HG03457 (cell line): ENCODE measurements at regions not wholly inside any gene's neighbourhood (a gene's known extent, or its start where the extent isn't known, plus 50 kb on each side); places are given as distances from the start of the nearest gene placed in this dataset.
"Not testable (repeated sequence)": the region's sequence is repeated elsewhere in the genome, so short reads cannot be mapped to it uniquely, and the experiment has no call there.

Experiments used
- ATAC-seq: cut with Tn5 transposase; IDR thresholded peaks from one replicate; pipeline ENCODE4 v1.9.1; 2021; ENCODE audit warnings: moderate number of reproducible peaks; ENCODE audit not compliant: unreplicated experiment

DNA sequence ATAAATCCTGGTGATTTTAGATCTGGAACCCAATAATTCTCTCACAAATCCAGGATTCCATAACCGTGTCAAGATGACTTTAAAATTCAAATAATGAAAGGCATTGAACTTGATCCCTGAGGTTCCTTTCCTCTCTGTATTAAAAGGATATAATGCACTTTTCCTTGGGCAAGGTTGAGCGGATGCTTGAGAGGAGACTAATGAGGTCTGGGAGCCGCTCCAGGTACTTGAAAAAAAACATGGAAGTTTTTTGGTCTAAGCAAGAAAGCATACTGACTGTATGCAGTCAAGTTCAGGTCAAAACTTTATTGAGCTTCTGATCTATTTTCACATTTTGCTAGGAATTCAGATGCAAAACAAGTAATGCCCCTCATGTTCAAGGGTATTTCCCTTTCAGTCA lies 318.5 kb downstream of the RAD51AP2 start:
- ATAC-seq: no peak

DNA sequence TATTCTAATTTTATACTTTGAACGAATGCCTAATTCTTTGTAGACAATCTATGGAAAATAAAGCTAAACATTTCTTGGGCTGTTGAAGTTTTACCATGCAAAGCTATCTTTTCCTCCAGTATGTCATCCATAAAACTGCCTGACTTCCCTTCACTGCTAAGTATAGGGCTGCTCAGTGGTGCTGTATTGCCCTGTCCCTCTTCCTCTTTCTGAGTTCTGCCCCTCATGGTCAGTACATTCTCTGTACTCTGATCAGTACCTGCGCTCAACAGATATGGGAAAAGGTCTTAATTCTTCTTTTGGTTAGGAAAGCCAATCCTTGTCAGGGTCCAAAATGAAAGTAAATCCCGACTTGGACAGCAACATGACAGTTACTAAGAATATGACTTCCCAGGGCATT lies 321.9 kb downstream of the RAD51AP2 start:
- no peak for ATAC-seq

DNA sequence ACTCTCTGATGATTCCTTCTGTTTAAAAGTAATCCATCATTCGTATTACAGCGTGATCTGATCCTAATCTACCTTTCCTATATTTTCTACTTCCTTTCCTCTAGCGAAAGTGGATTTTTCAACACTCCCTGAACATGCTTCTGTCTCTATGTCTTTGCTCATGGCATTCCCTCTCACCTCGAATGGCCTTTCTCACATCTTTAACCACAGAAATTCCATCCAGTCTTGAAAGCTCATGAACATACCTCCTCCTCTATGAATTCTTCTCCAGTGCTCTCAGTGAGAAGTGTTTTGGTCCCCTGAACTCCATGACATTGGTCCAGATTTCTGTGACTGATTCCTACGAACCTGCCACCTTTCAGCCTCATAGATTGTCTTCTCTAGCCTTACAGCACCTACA lies 323.2 kb downstream of the RAD51AP2 start:
- no peak for ATAC-seq

DNA sequence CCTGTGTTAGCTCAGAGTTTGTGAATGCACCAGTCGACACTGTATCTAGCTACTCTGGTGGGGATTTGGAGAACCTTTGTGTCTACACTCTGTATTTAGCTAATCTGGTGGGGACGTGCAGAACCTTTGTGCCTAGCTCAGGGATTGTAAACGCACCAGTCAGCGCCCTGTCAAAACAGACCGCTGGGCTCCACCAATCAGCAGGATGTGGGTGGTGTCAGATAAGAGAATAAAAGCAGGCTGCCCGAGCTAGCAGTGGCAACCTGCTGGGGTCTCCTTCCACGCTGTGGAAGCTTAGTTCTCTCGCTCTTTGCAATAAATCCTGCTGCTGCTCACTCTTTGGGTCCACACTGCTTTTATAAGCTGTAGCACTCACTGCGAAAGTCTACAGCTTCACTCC lies 324.2 kb downstream of the RAD51AP2 start:
- ATAC-seq: no peak

DNA sequence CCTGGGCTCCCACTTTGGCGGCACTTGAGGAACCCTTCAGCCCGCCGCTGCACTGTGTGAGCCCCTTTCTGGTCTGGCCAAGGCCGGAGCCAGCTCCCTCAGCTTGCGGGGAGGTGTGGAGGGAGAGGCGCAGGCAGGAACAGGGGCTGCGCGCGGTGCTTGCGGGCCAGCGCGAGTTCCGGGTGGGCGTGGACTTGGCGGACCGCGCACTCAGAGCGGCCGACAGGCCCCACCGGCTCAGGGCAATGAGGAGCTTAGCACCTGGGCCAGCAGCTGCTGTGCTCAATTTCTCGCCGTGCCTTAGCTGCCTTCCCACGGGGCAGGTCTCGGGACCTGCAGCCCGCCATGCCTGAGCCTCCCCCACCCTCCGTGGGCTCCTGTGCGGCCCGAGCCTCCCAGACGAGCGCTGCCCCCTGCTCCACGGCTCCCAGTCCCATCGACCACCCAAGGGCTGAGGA lies 324.8 kb downstream of the RAD51AP2 start:
- not testable (repeated sequence) for ATAC-seq

DNA sequence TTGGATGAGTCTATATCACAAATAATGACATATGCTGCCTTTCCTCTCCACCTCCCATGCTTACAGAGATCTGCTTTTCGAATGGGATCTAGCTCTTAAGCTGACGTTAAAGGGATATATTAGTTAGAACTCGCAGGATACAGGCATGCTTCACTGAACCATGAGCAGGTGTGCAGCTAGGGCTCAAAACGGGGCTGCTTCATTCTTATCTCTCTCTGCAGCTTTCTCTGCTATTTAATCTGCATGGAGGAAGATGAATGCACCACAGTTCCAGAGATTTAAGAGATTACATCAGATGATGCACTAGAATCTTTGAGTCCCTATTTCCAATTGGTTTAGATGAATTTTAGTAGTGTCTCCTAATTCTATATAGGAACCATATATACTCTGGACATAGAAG lies 327.0 kb downstream of the RAD51AP2 start:
- ATAC-seq: no peak

DNA sequence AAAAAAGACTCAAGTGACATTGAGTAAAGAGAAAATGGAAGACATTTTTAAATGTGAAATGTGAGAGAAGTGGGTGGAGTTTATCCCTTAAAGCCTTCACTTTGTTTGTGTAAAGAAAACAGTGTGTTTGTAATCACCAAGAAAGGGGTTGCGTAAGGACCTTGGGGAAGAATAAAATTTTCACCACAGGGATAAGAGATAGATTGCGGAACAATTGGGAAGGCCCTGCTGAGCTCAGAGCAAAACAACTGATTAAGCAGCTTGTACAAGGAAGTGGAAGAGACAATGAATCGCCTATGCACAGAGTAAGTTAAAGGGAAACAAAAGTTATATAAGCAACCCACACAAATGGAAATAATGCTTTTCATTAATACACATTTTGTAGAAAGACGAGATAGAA lies 327.7 kb downstream of the RAD51AP2 start:
- no peak for ATAC-seq

DNA sequence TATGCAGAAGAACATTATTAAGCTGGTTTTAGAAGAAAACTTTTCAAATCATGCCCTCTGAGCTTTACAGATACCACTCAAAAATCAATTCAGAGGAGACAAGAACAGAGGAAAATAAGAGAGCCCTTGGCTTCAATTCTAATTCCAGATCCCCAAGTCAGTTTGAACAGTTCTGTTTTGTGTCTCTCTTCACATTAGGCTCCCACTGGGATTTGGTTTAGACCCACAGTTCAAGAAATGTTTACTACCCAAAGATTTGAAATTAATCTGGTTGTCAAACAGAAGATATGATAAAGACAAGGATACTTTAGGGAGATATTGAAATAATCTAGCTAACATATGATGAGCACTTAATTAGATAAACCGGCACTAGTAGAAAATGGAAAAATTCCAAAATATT lies 329.5 kb downstream of the RAD51AP2 start:
- no peak for ATAC-seq

DNA sequence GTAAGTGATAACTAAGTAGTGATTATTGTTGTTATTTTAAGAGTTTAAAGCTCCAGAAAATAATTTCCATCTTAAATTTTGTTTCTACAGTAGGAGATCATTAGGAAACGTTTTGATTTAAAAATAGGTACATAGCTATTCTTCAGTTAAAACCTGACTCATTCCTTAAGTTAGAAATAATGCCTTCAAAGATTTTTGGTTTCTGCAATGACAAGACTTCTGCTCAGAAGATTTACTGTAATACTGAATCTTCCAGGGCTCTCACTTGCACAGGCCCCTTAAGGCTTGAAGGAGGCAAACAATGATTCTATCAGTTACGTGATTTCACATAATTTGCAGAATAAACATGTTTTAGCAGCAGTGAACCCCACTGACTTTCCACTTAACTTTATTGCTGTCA lies 333.7 kb downstream of the RAD51AP2 start:
- ATAC-seq: no peak

DNA sequence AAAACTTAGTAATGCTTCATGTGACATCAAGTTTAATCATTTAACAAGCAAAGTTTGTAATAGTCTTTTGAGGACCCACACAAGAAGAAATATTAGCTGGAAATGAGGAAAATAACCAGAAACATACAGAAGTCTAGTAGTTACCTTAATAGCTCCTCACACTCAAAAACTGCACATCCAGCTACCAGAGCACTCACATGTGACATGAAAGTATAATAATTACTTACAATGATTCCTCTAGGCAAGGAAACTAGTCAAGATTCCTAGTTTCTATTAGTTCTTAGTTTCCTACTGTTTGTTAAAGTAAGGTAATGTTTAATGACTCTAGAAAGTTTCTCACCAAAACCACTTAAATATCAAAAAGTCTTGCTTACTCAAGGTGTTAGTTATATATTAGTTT lies 335.8 kb downstream of the RAD51AP2 start:
- no peak for ATAC-seq

DNA sequence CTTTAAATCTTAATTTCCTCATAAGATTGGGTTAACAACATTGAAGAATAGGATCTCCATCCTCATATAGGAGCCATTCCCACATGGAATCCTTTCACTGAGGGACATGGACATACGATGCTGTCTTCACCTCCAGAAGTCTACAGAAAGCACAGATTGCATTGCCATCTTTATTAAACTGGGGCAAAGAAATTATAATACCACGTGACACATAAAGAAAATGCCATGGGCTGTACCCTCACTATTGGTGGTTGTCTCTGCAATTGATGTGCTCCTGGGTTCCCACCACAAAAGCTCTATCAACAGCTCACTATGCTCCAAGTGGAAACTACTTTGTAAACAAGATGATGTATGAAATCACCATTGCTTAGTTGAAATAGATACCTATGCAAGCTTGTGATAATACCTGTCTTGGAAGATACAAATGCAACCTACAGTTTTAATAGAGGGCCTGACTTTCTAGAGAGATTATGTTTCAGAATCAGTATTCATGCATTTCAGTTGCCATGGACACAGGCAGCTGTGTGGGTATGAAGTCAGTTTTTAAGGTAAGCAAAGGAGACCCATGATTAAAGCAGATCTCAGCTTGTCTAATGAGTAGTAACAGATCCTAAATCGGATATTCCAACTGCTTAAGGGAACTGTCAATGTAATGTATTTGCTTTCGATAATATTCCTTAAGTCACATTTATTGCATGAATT lies 337.0 kb downstream of the RAD51AP2 start:
- no peak for ATAC-seq

DNA sequence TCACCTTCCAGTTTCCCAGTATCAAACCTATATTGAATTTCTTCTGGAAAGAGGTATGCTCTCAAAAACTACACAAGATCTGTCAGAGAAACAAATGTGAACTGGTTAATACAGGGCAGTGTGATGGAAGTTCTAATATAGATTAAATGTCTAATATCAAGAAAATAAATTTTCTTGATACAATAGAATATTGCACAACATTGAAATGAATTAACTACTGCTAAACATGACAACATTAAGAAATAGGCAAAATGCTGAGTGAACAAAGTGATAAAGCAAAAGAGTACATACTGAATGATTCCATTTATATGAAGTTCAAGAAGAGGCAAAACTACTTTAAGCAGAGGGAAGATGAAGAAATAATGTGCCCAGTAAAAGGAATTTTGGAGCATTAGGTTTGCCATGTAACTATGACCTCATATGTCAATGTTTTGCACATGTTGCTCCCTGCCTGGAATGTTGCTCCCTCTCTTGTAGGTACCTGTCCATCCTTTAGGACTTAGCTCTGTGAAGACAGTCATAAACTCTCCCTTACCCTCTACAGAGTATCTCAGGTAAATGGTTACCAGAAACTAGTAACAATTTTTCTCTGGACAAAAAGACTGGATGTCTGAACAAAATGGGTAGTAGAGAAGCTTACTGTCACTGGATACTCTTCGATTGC lies 339.0 kb downstream of the RAD51AP2 start:
- ATAC-seq: no peak

DNA sequence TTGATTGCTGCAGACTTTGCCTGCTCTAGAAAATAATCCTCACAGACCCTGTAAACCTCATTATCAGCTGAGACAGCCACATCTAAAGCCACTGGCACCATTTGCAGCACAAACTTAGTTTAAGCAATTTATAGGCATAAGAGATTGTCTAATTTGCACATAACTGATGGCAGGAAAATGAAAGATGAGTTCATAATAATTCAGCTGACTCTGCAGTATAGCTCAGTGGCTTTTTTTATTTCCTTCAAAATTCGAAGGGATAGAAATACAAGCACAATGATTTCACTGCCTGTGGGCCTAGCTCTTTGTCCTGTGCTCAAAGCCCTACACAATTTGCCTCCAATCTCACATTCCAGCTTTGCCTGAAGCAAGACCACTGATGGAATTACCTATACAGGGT lies 341.2 kb downstream of the RAD51AP2 start:
- no peak for ATAC-seq

DNA sequence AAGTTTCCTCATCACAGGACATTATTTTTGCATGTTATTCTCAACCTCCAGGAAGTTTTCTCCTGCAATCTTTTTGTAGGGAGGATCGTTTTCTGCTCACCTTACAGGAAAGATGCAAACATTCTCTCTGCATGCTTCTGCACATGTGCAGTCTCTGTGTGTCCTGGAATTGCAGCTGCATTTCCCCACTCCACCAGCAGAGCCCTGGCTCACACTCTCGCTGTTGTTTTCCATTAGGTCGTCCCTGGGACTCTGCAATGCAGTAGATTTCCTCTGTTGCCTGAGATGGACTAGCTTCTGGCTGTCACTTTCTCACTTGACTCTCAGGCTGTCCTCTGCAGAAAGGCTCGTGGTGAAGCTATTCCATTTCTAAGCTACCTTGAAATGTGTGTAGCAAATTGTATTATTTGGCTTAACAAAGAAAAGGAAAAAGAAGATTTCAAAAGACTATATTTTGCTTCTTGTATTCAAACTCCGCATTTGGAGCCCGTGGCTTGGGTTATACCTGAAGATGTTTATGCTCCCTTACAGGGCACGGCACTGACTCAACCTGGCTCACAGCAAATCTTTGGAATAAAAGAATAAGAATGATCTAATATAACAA lies 346.7 kb downstream of the RAD51AP2 start:
- peak; percentile 80 for ATAC-seq

DNA sequence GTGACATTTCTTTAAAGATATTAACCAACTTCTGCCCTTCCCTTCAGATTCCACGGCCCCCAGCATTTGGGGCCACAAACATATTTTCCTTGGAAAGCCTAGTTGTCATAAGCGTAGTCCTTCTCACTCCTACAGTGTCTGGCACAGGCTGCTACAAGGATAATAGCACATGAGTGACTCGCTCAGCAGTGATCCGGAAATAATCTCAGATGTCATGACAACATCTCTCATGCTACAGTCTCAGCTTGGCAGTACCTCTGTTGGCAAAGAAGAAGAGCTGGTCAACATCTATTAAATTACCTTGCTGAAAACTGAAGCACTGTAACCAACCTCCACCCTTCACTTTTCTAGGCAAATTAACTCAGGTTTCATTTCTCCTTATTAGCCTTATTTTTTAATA lies 351.7 kb downstream of the RAD51AP2 start:
- ATAC-seq: no peak

DNA sequence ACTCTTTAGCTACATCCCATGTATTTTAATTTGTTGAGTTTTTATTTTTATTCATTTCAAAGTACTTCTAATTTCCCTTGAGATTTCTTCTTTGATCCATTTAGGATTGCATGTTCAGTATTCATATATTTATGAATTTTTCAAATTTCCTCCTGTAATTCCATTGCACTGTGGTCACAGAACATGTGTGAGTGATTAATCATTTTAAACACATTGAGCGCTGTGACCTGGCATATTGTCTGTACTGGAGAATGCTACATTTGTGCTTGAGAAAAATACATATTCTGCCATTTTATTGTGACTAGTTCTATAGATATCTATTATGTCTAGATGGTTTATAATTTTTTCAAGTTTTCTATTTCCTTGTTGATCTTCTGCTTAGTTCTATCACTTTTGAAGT lies 353.7 kb downstream of the RAD51AP2 start:
- ATAC-seq: no peak

DNA sequence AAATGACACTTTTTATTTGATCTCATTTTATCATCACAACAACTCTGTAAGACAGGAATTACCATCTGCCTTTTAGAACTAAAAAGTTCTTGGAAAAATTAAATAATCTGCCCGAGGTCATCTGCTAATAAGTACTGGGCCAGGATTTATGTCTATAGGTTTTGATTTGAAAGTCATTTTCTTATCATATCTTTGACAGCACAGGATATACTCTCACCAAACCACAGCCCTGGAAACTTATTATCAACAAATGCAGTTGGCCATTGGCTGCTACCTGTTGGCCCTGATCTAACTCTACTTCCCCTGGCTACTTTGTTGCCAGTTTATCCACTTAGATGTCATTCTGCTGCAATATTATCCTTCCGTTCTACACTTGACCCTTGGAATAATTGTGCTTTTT lies 354.6 kb downstream of the RAD51AP2 start:
- no peak for ATAC-seq

DNA sequence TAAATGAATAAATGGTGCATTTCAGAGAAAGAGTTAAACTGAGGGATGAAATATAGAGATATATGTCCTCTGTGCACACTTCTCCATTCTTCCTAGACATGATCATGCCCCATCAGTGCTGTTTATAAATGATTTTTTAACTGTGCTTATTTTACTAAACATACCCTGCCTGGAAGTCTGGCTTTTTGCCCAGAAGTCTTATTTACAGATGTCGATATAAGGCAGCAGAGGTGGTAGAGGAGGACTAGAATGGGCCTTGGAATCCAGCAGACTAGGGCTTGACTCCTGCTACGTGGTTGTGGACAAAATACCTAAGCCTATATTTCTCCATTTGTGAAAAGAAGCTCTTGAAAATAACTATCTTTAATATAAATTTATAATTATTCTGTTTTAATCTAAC lies 355.5 kb downstream of the RAD51AP2 start:
- no peak for ATAC-seq

DNA sequence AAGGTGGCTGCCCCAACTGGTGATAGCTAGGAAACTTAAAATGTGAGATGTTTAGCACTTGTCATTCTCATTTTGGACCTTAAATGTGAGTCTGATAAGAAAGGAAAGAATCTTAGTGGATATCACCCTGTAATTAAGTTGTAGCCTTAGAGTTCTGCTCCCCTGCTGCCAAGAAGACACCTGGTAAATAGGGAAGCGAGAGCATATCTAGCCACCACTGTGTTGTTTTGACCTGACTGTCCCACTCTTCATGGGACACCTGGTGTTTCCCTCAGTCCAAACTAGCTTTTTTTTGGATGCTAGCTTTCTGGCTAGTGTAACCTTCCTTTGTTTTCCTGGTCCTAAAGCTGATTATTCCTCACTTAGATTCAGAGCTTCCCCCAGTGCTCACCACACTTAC lies 357.6 kb downstream of the RAD51AP2 start:
- ATAC-seq: peak; percentile 75

DNA sequence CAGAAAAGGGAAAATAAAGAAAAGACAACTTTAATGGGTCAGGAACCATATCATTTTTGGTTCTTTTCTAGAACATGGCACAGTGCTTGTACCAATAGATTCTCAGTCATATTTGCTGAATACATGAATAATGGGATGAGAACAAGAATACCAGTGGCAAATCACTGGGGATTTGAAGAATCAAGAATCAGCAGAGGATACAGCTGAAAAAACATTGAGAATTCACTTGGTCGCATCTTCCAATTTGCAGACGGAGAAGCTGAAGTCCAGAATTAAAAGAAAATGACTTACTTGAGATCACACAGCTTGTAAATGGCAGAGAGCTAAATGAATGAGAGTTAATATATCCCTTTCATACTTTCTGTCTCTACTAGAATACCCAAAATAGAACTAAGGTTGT lies 362.2 kb downstream of the RAD51AP2 start:
- no peak for ATAC-seq

DNA sequence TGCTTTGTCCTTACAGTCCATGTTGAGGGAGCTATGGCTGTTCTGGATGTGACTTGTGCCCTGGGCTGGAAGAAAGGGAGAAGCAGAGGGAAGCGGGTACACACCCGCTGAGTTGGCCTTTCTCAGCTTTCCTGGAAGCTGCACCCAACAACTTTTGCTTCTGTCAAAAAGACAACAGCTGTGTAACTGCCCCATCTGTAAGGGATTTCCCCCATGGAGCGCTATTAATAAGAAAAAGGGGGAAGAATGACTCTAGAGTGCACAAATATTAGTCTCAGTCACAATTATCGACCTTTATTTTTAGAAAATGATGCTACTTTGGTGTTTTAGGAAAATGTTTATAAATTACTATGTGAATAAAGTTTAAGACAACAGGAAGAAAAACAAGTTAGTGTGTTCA lies 368.3 kb downstream of the RAD51AP2 start:
- peak; percentile 67 for ATAC-seq

DNA sequence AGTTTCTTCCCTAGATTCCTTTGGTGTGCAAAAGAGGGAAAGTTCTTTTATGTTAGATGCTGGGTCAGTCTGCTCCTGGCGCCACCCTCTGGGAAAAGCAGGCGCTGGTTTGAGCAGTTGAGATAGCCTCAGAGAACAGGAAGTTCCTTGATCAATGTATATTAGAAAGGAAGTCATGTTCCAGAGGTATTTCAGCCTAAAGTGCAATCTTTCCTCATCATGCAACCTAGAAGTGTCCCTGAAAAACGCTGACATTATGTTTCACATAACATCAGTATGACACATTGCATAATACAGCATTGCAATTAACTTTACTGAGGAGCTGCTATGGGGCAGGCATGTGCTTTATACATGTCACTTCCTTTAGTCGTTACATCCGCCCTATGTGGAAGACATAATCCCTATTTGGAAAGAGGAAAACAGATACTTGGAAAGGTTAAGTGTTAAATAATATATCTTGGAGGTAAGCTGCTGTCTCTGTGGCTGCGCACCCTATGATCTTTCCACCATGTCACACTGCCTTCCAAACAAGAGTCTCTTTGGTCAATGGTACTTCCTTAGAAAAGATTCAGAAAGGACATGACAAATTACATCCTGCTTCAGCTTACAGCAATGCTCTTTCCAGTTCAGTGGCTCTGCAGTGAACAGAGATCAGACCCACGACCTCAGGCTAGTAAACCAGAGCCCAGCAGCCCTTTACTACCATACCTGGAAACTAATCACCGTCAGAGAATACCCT lies 369.7 kb downstream of the RAD51AP2 start:
- ATAC-seq: no peak
